Thoracic aorta (tissue), 2 donors: ENCODE measurements at regions not wholly inside any gene's neighbourhood (a gene's known extent, or its start where the extent isn't known, plus 50 kb on each side); places are given as distances from the start of the nearest gene placed in this dataset.
"Not testable (repeated sequence)": the region's sequence is repeated elsewhere in the genome, so short reads cannot be mapped to it uniquely, and the experiment has no call there.

Source experiments
- ATAC-seq: fragments of 150-250 bp; one replicate; pipeline ENCODE4 v1.8.0; 2017; ENCODE audit warnings: low read depth; ENCODE audit not compliant: insufficient number of reproducible peaks, low FRiP score
- DNase-seq: peaks from one replicate; pipeline ENCODE4 v3.0.0-alpha.2; 2020; ENCODE audit warnings: low spot score
- H3K27ac ChIP-seq, 2 donors: fragments of 200-600 bp; sonication (generic); 1 replicate in 1 of 2; 2 replicates in 1 of 2; pipeline ENCODE4 v1.5.1; 2016; ENCODE audit warnings: mild to moderate bottlenecking in 2 of 2, moderate library complexity in 2 of 2
- H3K27me3 ChIP-seq: fragments of 200-600 bp; sonication (generic); replicated peaks from 2 replicates; pipeline ENCODE4 v1.6.0; 2016; ENCODE audit warnings: mild to moderate bottlenecking; ENCODE audit not compliant: insufficient read depth
- H3K36me3 ChIP-seq: fragments of 200-600 bp; sonication (generic); one replicate; pipeline ENCODE4 v1.5.1; 2016
- H3K4me1 ChIP-seq, 2 donors: fragments of 200-600 bp; sonication (generic); 1 replicate in 1 of 2; 2 replicates in 1 of 2; pipeline versions ENCODE4 v1.5.1 to v1.6.0; 2016; ENCODE audit warnings: low read depth in 2 of 2, mild to moderate bottlenecking in 1 of 2; ENCODE audit not compliant: control insufficient read depth in 1 of 2
- H3K4me3 ChIP-seq: fragments of 200-600 bp; sonication (generic); 2 replicates; pipeline ENCODE4 v1.5.1; 2016; ENCODE audit warnings: mild to moderate bottlenecking
- H3K9me3 ChIP-seq: fragments of 200-600 bp; sonication (generic); 2 replicates; pipeline ENCODE4 v1.5.1; 2016
- TF ChIP-seq, protein P1 (sequence below): fragments of 200-600 bp; sonication (generic); IDR thresholded peaks from one replicate; pipeline ENCODE4 v1.5.1; 2019; ENCODE audit warnings: antibody characterized with exemption

DNA sequence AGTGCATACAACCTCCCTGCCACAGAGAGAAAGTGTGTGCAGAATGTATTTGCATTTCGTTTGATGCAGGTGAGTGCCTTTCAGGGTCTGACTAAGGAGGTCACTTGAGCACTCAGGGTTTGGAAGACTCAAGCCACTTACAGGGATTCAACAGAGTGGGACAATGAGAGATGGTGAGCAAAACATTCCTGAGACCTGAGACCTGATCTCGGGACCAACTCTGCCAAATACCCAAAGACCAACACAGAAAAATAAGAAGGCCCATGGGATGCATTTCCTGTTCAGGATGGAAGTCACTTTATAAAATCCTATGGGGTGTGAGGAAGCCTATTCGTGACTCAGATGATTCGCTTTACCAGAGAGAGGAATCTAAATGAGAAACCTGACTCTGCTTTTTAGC lies 65.2 kb upstream of the LARGE1 start:
- H3K27ac ChIP-seq = no peak overlapping the region
- peaks cover 0 to 5% of the 10 kb centered on the region in 2 donors for H3K4me1 ChIP-seq
- no peak for DNase-seq
- TF ChIP-seq, protein P1, sequence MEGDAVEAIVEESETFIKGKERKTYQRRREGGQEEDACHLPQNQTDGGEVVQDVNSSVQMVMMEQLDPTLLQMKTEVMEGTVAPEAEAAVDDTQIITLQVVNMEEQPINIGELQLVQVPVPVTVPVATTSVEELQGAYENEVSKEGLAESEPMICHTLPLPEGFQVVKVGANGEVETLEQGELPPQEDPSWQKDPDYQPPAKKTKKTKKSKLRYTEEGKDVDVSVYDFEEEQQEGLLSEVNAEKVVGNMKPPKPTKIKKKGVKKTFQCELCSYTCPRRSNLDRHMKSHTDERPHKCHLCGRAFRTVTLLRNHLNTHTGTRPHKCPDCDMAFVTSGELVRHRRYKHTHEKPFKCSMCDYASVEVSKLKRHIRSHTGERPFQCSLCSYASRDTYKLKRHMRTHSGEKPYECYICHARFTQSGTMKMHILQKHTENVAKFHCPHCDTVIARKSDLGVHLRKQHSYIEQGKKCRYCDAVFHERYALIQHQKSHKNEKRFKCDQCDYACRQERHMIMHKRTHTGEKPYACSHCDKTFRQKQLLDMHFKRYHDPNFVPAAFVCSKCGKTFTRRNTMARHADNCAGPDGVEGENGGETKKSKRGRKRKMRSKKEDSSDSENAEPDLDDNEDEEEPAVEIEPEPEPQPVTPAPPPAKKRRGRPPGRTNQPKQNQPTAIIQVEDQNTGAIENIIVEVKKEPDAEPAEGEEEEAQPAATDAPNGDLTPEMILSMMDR = no peak
- no peaks in the 10 kb centered on the region for H3K27me3 ChIP-seq
- no peaks in the 10 kb centered on the region for H3K36me3 ChIP-seq
- no peak for ATAC-seq
- no peak overlapping the region for H3K4me3 ChIP-seq
- H3K9me3 ChIP-seq = no peaks in the 10 kb centered on the region

DNA sequence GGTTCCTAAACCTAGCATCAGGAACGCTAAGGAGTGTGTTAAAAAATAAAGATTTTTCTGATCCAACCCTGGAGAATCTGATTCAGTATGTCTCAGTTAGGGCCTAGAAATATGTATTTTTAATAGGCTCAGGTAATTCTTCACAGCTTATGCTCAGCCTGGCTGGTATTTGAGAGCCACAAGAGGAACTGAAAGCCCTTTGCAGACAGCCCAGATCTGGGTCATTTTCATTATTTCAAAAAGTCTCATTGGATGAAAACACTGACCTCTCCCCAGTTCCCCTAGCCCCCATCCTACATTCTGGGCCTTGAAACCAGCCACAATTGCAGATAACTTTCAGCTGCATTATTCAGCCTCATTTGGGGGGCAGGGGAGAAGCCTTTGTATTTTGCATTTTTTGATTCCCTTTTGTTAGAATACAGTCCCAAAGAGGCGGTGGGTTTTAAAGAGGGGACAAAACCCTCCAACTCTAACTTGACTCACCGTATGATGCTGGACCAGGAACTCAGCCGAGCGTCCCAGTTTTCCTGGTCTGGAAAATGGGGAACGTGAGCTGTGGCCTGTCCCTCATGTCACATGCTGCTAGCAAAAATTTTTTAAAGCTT lies 66.0 kb upstream of the LARGE1 start:
- H3K9me3 ChIP-seq = no peaks in the 10 kb centered on the region
- H3K4me1 ChIP-seq = peaks cover 0 to 5% of the 10 kb centered on the region in 2 donors
- no peaks in the 10 kb centered on the region for H3K36me3 ChIP-seq
- H3K27me3 ChIP-seq = no peaks in the 10 kb centered on the region
- no peak for ATAC-seq
- TF ChIP-seq, protein P1 = no peak
- no peak overlapping the region for H3K4me3 ChIP-seq
- H3K27ac ChIP-seq = peak overlapping the region in 1 of 2 donors; percentile 5
- DNase-seq = no peak

DNA sequence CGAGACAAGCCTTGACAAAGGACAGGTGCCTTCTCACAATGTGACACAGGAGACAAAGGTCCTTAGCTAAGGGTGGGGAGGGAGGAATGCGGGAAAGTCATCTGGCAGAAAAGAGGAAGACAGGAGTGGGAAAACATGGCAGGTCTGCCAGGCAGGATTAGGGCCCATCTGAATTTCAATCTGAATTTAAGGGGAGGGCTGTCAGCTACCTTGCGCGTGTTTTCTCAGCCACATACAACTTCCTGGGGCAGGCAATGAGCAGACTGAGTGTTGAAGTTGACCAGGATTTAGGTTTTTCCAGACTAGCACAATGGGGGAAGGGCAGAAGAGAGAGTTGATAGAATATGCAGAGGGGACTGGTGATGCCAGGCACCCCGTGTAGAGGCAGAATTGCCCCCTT lies 66.7 kb upstream of the LARGE1 start:
- Histone ChIP-seq H3K9me3 (no peaks in the 10 kb centered on the region), H3K27ac (peak overlapping the region in 1 of 2 donors; percentile 5)

DNA sequence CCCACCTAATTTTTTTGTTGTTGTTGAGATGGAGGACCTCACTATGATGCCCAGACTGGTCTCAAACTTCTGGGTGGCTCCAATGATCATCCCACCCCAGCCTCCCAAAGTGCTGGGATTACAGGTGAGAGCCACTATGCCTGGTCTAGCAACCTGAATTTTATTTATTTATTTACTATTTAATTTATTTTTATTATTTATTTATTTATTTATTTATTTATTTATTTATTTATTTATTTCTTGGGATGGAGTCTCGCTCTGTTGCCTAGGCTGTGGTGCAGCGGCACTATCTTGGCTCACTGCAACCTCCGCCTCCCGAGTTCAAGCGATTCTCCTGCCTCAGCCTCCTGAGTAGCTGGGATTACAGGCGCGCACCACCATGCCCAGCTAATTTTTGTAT lies 69.0 kb upstream of the LARGE1 start:
- H3K4me3 ChIP-seq, ATAC-seq, H3K9me3 ChIP-seq, H3K27ac ChIP-seq, H3K36me3 ChIP-seq, H3K27me3 ChIP-seq, H3K4me1 ChIP-seq, DNase-seq: not testable (repeated sequence)

More for the DNA sequence above, 66.7 kb upstream of the LARGE1 start:
- TF ChIP-seq, protein P1 = no peak
- H3K36me3 ChIP-seq = no peaks in the 10 kb centered on the region
- DNase-seq (no peak), ATAC-seq (no peak)
- H3K4me1 ChIP-seq = peaks cover 0 to 5% of the 10 kb centered on the region in 2 donors
- no peak overlapping the region for H3K4me3 ChIP-seq
- H3K27me3 ChIP-seq = no peaks in the 10 kb centered on the region

DNA sequence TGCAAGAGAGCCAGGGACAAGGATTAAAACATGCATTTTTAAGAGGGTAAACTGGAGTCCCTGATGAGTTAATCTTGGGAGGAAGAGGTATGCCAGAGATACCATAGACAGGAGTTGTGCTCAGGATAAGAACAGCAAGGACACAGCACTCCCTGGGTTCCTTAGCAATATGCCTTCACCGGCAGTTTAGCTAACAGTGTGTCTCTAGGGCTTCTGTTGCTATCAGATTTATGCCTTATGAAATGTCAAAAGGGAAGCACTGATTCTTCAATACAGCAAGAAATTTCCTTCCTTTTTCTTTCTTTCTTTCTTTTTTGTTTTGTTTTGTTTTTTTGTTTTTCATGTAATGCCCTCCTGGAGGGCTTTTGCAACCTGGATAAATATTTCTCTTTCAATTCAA lies 71.3 kb upstream of the LARGE1 start:
- H3K4me1 ChIP-seq = no peaks in the 10 kb centered on the region
- DNase-seq (no peak), ATAC-seq (no peak)
- no peaks in the 10 kb centered on the region for H3K27me3 ChIP-seq
- no peaks in the 10 kb centered on the region for H3K36me3 ChIP-seq
- no peak overlapping the region for H3K4me3 ChIP-seq
- TF ChIP-seq, protein P1 = no peak
- H3K27ac ChIP-seq = no peak overlapping the region
- no peaks in the 10 kb centered on the region for H3K9me3 ChIP-seq

DNA sequence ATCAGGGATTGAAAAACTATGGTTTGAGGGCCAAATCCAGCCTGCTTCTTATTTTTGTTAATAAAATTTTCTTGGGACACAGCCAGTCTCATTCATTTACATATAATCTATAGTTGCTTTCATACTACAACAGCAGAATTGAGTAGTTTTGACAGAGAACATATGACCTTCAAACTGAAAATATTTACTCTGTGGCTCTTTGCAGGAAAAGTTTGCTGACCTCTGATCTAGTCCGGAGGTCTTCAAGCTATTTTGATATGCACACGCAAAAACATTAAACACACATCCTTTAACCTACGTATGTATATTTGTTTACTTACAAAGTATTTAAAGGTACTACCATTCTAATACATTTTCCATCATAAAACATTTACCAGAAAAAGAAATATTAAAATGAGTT lies 76.5 kb upstream of the LARGE1 start:
- no peak overlapping the region for H3K27ac ChIP-seq
- ATAC-seq (no peak), DNase-seq (no peak)
- no peaks in the 10 kb centered on the region for H3K27me3 ChIP-seq
- H3K4me1 ChIP-seq = no peaks in the 10 kb centered on the region
- no peak overlapping the region for H3K4me3 ChIP-seq
- TF ChIP-seq, protein P1 = no peak
- no peaks in the 10 kb centered on the region for H3K36me3 ChIP-seq
- peaks cover 8% of the 10 kb centered on the region for H3K9me3 ChIP-seq
